Stomach (tissue), 4 donors: ENCODE measurements at regions not wholly inside any gene's neighbourhood (a gene's known extent, or its start where the extent isn't known, plus 50 kb on each side); places are given as distances from the start of the nearest gene placed in this dataset.

ENCODE experiments used
- CTCF ChIP-seq, 7 experiments: fragments of 450-650 bp in 4 of 7; fragments of 200-600 bp in 3 of 7; sonication (generic) in 3 of 7; IDR thresholded peaks; one replicate each; pipeline ENCODE4 v1.5.1; 2016 to 2019; ENCODE audit warnings: antibody characterized with exemption in 7 of 7, control low read depth in 2 of 7, mild to moderate bottlenecking in 1 of 7
- EP300 ChIP-seq: sonication (generic); formaldehyde crosslinking; IDR thresholded peaks from one replicate; pipeline ENCODE4 v1.6.1; 2017; ENCODE audit warnings: antibody characterized with exemption
- POLR2A ChIP-seq, 4 donors: fragments of 450-650 bp; IDR thresholded peaks; one replicate each; pipeline ENCODE4 v1.6.1; 2016; ENCODE audit warnings: antibody characterized with exemption in 4 of 4, control low read depth in 2 of 4, mild to moderate bottlenecking in 1 of 4, moderate library complexity in 1 of 4
- POLR2AphosphoS5 ChIP-seq, 3 donors: sonication (generic); formaldehyde crosslinking; IDR thresholded peaks; one replicate each; pipeline ENCODE4 v1.6.1; 2016; ENCODE audit warnings: antibody characterized with exemption in 3 of 3

DNA sequence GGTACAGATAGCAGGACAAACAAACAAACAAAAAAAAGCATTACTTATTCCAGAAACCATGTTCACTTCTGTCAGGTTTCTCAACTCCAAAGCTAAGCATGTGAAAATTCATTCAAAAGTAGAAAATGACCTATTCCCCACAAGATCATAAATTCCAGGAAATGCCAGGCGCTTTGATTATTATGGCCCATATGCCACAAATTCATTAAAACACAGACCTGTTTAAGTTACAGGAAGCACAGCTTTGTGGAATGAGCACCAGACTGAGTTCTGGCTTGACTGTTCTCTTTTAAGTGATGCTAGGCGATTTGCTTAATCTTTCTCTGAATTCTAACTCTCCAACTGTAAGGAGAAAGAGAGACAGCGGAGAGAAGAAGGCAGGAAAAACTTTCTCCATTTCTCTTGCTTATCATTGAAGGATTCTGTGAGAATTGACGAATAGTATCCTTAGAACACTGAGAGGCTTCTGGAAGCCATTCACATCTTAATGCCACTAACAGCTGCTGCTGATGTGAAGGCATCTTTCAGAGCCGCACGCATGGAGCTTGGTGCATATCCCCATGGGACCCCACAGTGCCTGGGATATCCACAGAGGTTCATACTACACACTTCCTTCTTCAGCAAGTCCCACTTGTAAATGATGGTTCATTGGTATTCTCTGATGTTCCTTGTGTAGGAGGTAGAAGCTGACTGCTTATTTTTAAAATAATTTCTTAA lies 138.0 kb downstream of the ZNF674 start:
- no peak for TF ChIP-seq POLR2A (IDR thresholded peaks at IDR 0.05)
- no peak for TF ChIP-seq CTCF (IDR thresholded peaks at IDR 0.05)
- no peak for TF ChIP-seq POLR2AphosphoS5 (IDR thresholded peaks at IDR 0.05)
- no peak for TF ChIP-seq EP300
